ENCODE measurements at regions not wholly inside any gene's neighbourhood (a gene's known extent, or its start where the extent isn't known, plus 50 kb on each side); places are given as distances from the start of the nearest gene placed in this dataset.
A peak's percentile ranks its signal among the peaks of the same experiment; 100 is the strongest.

- no peak for DNase-seq (ENCODE audit: low spot score)
Measured at GRCh38 chr3:72565593-72565992, 282.7 kb downstream of the SHQ1 start.

GRCh38 chr3:72563690-72564370, 284.4 kb downstream of the SHQ1 start:
- DNase-seq (ENCODE audit: low spot score) = no peak

GRCh38 chr3:72560846-72561675, 287.2 kb downstream of the SHQ1 start:
- DNase-seq (ENCODE audit: low spot score) = peak; percentile 9

GRCh38 chr3:72559385-72559784, 288.9 kb downstream of the SHQ1 start:
- DNase-seq (ENCODE audit: low spot score) = no peak

GRCh38 chr3:72558001-72558400, 290.2 kb downstream of the SHQ1 start:
- DNase-seq (ENCODE audit: low spot score) = no peak

- DNase-seq (ENCODE audit: low spot score) = no peak
Measured at GRCh38 chr3:72555714-72556113, 292.5 kb downstream of the SHQ1 start.

GRCh38 chr3:72554689-72555088, 293.6 kb downstream of the SHQ1 start:
- no peak for DNase-seq (ENCODE audit: low spot score)

- no peak for DNase-seq (ENCODE audit: low spot score)
Measured at GRCh38 chr3:72553298-72553697, 294.9 kb downstream of the SHQ1 start.

- DNase-seq (ENCODE audit: low spot score) = no peak
Measured at GRCh38 chr3:72550582-72551262, 297.5 kb downstream of the SHQ1 start.

- DNase-seq (ENCODE audit: low spot score) = no peak
Measured at GRCh38 chr3:72549761-72550581, 298.3 kb downstream of the SHQ1 start.

- DNase-seq (ENCODE audit: low spot score) = no peak
Measured at GRCh38 chr3:72548981-72549380, 299.3 kb downstream of the SHQ1 start.

GRCh38 chr3:72548461-72548860, 299.8 kb downstream of the SHQ1 start:
- DNase-seq (ENCODE audit: low spot score) = no peak

GRCh38 chr3:72547183-72547582, 301.1 kb downstream of the SHQ1 start:
- peak; percentile 13 for DNase-seq (ENCODE audit: low spot score)

GRCh38 chr3:72544239-72544638, 304.0 kb downstream of the SHQ1 start:
- no peak for DNase-seq (ENCODE audit: low spot score)

- no peak for DNase-seq (ENCODE audit: low spot score)
Measured at GRCh38 chr3:72543246-72543645, 305.0 kb downstream of the SHQ1 start.

- DNase-seq (ENCODE audit: low spot score) = no peak
Measured at GRCh38 chr3:72542781-72543180, 305.5 kb downstream of the SHQ1 start.

GRCh38 chr3:72539856-72540255, 308.4 kb downstream of the SHQ1 start:
- no peak for DNase-seq (ENCODE audit: low spot score)

GRCh38 chr3:72538070-72538745, 310.0 kb downstream of the SHQ1 start:
- DNase-seq (ENCODE audit: low spot score) = no peak

GRCh38 chr3:72537448-72537847, 310.8 kb downstream of the SHQ1 start:
- DNase-seq (ENCODE audit: low spot score) = no peak

GRCh38 chr3:72536878-72537267, 311.4 kb downstream of the SHQ1 start:
- DNase-seq (ENCODE audit: low spot score) = no peak

GRCh38 chr3:72536206-72536877, 311.9 kb downstream of the SHQ1 start:
- DNase-seq (ENCODE audit: low spot score) = no peak
